ENCODE measurements at regions not wholly inside any gene's neighbourhood (a gene's known extent, or its start where the extent isn't known, plus 50 kb on each side); places are given as distances from the start of the nearest gene placed in this dataset.

DNA sequence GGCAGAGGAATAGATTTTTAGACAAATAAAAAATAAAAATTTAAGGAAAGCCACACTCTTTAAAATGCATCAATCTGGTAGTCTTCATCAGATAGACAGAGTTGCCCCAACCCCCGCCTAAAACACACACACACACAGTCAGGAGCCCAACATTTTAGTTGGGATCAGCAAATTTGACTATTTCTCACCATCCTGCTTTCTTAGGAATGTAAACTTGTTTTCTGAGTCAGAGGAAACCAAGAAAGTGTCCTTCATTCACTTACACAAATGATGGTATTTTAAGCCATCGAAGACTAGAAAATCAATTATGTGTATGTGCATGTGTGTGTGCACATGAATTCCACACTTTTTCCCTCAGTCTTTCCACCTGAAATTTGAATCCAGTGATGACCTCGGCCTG lies 1657.5 kb downstream of the SLITRK1 start:
- no peaks in the 10 kb centered on the region for H3K27me3 ChIP-seq (ENCODE audit: insufficient read depth, low read length)
- no peak overlapping the region for H3K27ac ChIP-seq (ENCODE audit: low read depth, low read length)
- no peaks in the 10 kb centered on the region for H3K79me2 ChIP-seq (ENCODE audit: insufficient read depth, low read length)
- no peaks in the 10 kb centered on the region for H3K36me3 ChIP-seq (ENCODE audit: insufficient read depth, low read length)
- H3K4me3 ChIP-seq (ENCODE audit: insufficient read depth, low read length) = no peak overlapping the region
- TF ChIP-seq CTCF (IDR thresholded peaks at IDR 0.05; ENCODE audit: extremely low read depth, low read depth, low read length) = no peak
- H4K20me1 ChIP-seq (ENCODE audit: insufficient read depth, low read length) = no peaks in the 10 kb centered on the region
- H3K9me3 ChIP-seq (ENCODE audit: low read depth, low read length) = peaks cover 8% of the 10 kb centered on the region
- no peak overlapping the region for H3K4me2 ChIP-seq (ENCODE audit: insufficient read depth, low read length)
- no peak overlapping the region for H2AFZ ChIP-seq (ENCODE audit: low read length)
- no peak for DNase-seq (ENCODE audit: insufficient read length, low spot score, missing footprints)
- no peaks in the 10 kb centered on the region for H3K4me1 ChIP-seq (ENCODE audit: insufficient read depth, low read length)

DNA sequence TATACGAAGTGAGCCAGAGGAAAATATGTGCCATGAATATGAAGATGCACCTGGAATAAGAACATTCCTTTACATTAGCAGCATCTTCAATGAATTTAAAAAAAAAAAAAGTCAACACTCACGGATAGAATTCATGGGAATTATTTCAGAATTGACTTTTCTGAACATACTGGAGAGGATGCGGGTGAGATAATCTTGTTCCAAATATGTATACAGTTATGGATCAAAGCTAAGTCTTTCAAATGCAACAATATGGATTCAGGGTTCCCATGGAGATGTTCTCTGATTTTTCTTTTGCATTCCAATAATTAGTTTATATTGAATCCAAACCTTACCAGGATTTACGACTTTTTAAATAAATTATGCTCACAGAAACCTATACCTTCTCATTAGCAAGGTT lies 1660.7 kb downstream of the SLITRK1 start:
- Histone ChIP-seq H3K27ac (ENCODE audit: low read depth, low read length) (no peak overlapping the region), H3K4me2 (ENCODE audit: insufficient read depth, low read length) (no peak overlapping the region), H3K79me2 (ENCODE audit: insufficient read depth, low read length) (no peaks in the 10 kb centered on the region), H3K27me3 (ENCODE audit: insufficient read depth, low read length) (no peaks in the 10 kb centered on the region), H2AFZ (ENCODE audit: low read length) (no peak overlapping the region), H3K4me1 (ENCODE audit: insufficient read depth, low read length) (no peaks in the 10 kb centered on the region), H3K4me3 (ENCODE audit: insufficient read depth, low read length) (no peak overlapping the region), H4K20me1 (ENCODE audit: insufficient read depth, low read length) (no peaks in the 10 kb centered on the region), H3K9me3 (ENCODE audit: low read depth, low read length) (peaks cover 4% of the 10 kb centered on the region), H3K36me3 (ENCODE audit: insufficient read depth, low read length) (no peaks in the 10 kb centered on the region)
- no peak for TF ChIP-seq CTCF (IDR thresholded peaks at IDR 0.05; ENCODE audit: extremely low read depth, low read depth, low read length)
- no peak for DNase-seq (ENCODE audit: insufficient read length, low spot score, missing footprints)

GRCh38 chr13:82220641-82221040 lies 1661.6 kb downstream of the SLITRK1 start:
- no peak for DNase-seq (ENCODE audit: insufficient read length, low spot score, missing footprints)
- Histone ChIP-seq H2AFZ (ENCODE audit: low read length) (no peak overlapping the region), H3K4me2 (ENCODE audit: insufficient read depth, low read length) (no peak overlapping the region), H3K36me3 (ENCODE audit: insufficient read depth, low read length) (no peaks in the 10 kb centered on the region), H3K27ac (ENCODE audit: low read depth, low read length) (no peak overlapping the region), H3K4me1 (ENCODE audit: insufficient read depth, low read length) (no peaks in the 10 kb centered on the region), H3K79me2 (ENCODE audit: insufficient read depth, low read length) (no peaks in the 10 kb centered on the region), H3K4me3 (ENCODE audit: insufficient read depth, low read length) (no peak overlapping the region), H4K20me1 (ENCODE audit: insufficient read depth, low read length) (no peaks in the 10 kb centered on the region), H3K9me3 (ENCODE audit: low read depth, low read length) (no peaks in the 10 kb centered on the region), H3K27me3 (ENCODE audit: insufficient read depth, low read length) (no peaks in the 10 kb centered on the region)
- TF ChIP-seq CTCF (IDR thresholded peaks at IDR 0.05; ENCODE audit: extremely low read depth, low read depth, low read length) = no peak

- H3K27me3 ChIP-seq (ENCODE audit: insufficient read depth, low read length) = no peaks in the 10 kb centered on the region
- no peak for DNase-seq (ENCODE audit: insufficient read length, low spot score, missing footprints)
- no peaks in the 10 kb centered on the region for H3K36me3 ChIP-seq (ENCODE audit: insufficient read depth, low read length)
- no peak overlapping the region for H2AFZ ChIP-seq (ENCODE audit: low read length)
- no peak overlapping the region for H3K27ac ChIP-seq (ENCODE audit: low read depth, low read length)
- H3K9me3 ChIP-seq (ENCODE audit: low read depth, low read length) = peaks cover 4% of the 10 kb centered on the region
- H3K4me3 ChIP-seq (ENCODE audit: insufficient read depth, low read length) = no peak overlapping the region
- H3K79me2 ChIP-seq (ENCODE audit: insufficient read depth, low read length) = no peaks in the 10 kb centered on the region
- no peaks in the 10 kb centered on the region for H3K4me1 ChIP-seq (ENCODE audit: insufficient read depth, low read length)
- H3K4me2 ChIP-seq (ENCODE audit: insufficient read depth, low read length) = no peak overlapping the region
- no peak for TF ChIP-seq CTCF (IDR thresholded peaks at IDR 0.05; ENCODE audit: extremely low read depth, low read depth, low read length)
- no peaks in the 10 kb centered on the region for H4K20me1 ChIP-seq (ENCODE audit: insufficient read depth, low read length)
These were observed 1666.1 kb downstream of the SLITRK1 start for GRCh38 chr13:82216165-82216564.

Data from osteoblast (primary cell).